ENCODE measurements at regions not wholly inside any gene's neighbourhood (a gene's known extent, or its start where the extent isn't known, plus 50 kb on each side); places are given as distances from the start of the nearest gene placed in this dataset.

GRCh38 chr12:41956353-41956752, 188.3 kb downstream of the GXYLT1 start:
- TF ChIP-seq POLR2AphosphoS5 (IDR thresholded peaks at IDR 0.05; ENCODE audit: borderline replicate concordance, low read depth, low read length) (no peak), EZH2 (IDR thresholded peaks at IDR 0.05) (no peak), FOXP2 (optimal IDR thresholded peaks at IDR 0.05; ENCODE audit: control extremely low read depth, extremely low read length, insufficient read depth) (no peak)

All from SK-N-MC (cell line).